ENCODE measurements at regions not wholly inside any gene's neighbourhood (a gene's known extent, or its start where the extent isn't known, plus 50 kb on each side); places are given as distances from the start of the nearest gene placed in this dataset.

DNA sequence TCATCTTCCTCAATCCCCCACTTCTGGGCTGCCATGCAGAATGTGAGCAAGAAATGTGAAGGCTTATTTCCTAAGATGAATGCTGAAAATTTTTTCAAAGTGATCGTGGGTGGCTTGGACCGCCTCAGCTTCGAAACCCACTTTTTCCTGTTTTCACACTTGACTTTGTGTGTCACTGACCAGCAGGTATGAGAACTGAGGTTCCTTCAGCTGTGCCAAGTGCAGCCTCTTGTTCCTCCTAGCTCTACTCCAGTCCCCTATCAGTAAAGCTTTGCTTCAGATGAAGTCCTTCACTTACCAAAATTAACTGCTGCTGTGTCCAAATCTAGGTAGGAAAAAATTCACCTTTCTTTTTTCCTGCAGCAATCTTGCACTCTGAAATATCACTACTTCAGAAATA is 382.6 kb downstream of the DTWD2 start:
- TF ChIP-seq CTCF (optimal IDR thresholded peaks at IDR 0.05 in 1 of 3, IDR thresholded peaks at IDR 0.05 in 1 of 3, conservative IDR thresholded peaks at IDR 0.05 in 1 of 3; ENCODE audit: extremely low read depth in 1 of 3, insufficient read depth in 2 of 3, low read length in 3 of 3), result no peak
- TF ChIP-seq EZH2 (IDR thresholded peaks at IDR 0.05; ENCODE audit: low read length), result no peak

All from keratinocyte (primary cell).